22Rv1 (cell line): ENCODE measurements at regions not wholly inside any gene's neighbourhood (a gene's known extent, or its start where the extent isn't known, plus 50 kb on each side); places are given as distances from the start of the nearest gene placed in this dataset.

Experiments used
- CTCF ChIP-seq: fragments of 450-650 bp; IDR thresholded peaks from 2 replicates; pipeline ENCODE4 v1.5.1; 2017; ENCODE audit warnings: mild to moderate bottlenecking
- ZFX ChIP-seq: fragments of 450-650 bp; IDR thresholded peaks from 2 replicates; pipeline ENCODE4 v1.6.1; 2017; ENCODE audit warnings: antibody characterized with exemption, borderline replicate concordance

GRCh38 chr13:75010941-75011340 lies 471.0 kb downstream of the TBC1D4 start:
- no peak for TF ChIP-seq CTCF
- TF ChIP-seq ZFX, result no peak
